ENCODE measurements at regions not wholly inside any gene's neighbourhood (a gene's known extent, or its start where the extent isn't known, plus 50 kb on each side); places are given as distances from the start of the nearest gene placed in this dataset.

- no peak for DNase-seq (ENCODE audit: extremely low read depth, low read depth)
- TF ChIP-seq CTCF (IDR thresholded peaks at IDR 0.05; ENCODE audit: low read depth, low read length): no peak
These were observed 65.2 kb upstream of the TMEM33 start for GRCh38 chr4:41870035-41870434.

GRCh38 chr4:41866799-41867677 is 68.2 kb upstream of the TMEM33 start:
- no peak for TF ChIP-seq CTCF (IDR thresholded peaks at IDR 0.05; ENCODE audit: low read depth, low read length)
- no peak for DNase-seq (ENCODE audit: extremely low read depth, low read depth)

- no peak for DNase-seq (ENCODE audit: extremely low read depth, low read depth)
- TF ChIP-seq CTCF (IDR thresholded peaks at IDR 0.05; ENCODE audit: low read depth, low read length): no peak
These were observed 69.0 kb upstream of the TMEM33 start for GRCh38 chr4:41865981-41866798.

- no peak for DNase-seq (ENCODE audit: extremely low read depth, low read depth)
- TF ChIP-seq CTCF (IDR thresholded peaks at IDR 0.05; ENCODE audit: low read depth, low read length): no peak
These were observed 69.8 kb upstream of the TMEM33 start for GRCh38 chr4:41865306-41865980.

GRCh38 chr4:41859087-41859486 is 76.1 kb upstream of the TMEM33 start:
- DNase-seq (ENCODE audit: extremely low read depth, low read depth): no peak
- no peak for TF ChIP-seq CTCF (IDR thresholded peaks at IDR 0.05; ENCODE audit: low read depth, low read length)

GRCh38 chr4:41857226-41857641 is 78.0 kb upstream of the TMEM33 start:
- no peak for TF ChIP-seq CTCF (IDR thresholded peaks at IDR 0.05; ENCODE audit: low read depth, low read length)
- no peak for DNase-seq (ENCODE audit: extremely low read depth, low read depth)
